ENCODE measurements at regions not wholly inside any gene's neighbourhood (a gene's known extent, or its start where the extent isn't known, plus 50 kb on each side); places are given as distances from the start of the nearest gene placed in this dataset.

DNA sequence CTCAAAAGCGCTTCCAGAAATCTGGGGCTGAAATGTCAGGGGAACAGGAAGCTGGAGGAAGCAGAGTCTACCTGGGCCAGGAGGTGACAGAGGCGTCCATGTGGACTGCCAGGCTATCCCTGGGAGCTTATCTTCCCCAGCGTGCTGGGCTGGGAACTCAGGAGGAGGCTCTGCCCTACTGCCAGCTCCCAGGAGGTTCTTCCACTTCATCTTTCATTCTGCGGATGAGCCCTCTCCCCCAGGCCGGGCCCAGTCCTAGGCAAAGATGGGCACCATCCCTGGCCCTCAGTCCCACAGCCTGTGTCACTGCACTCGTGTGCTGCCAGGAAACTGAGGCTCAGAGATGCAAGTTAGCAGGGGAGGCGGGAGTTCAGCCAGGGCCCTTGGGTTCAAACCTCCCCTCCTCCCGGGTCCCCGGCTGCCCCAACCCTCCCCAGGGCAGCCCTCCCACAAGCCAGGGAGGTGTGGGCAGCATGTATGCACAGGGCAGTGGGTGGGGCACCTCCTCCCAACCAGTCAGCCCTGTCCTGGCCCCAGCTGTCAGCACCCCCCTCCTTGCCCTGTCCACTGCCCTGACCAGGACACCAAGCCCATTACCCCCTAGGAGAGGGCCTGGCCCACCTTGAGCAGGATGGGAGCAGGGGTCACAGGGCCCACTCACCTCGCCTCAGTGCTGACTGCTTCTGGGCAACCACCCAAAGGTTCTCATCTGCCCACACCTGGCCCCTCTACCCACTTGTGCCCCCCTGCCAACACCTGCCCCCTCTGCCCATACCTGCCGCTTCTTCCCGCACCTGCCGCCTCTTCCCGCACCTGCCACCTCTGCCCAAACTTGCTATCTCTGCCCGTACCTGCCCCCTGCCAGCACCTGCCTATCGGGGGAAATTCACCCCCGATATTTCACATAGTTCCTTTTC lies 226.0 kb downstream of the NPHP4 start:
- DNase-seq = no peak

GRCh38 chr1:5765483-5765882 lies 226.7 kb downstream of the NPHP4 start:
- DNase-seq = peak; percentile 34

DNA sequence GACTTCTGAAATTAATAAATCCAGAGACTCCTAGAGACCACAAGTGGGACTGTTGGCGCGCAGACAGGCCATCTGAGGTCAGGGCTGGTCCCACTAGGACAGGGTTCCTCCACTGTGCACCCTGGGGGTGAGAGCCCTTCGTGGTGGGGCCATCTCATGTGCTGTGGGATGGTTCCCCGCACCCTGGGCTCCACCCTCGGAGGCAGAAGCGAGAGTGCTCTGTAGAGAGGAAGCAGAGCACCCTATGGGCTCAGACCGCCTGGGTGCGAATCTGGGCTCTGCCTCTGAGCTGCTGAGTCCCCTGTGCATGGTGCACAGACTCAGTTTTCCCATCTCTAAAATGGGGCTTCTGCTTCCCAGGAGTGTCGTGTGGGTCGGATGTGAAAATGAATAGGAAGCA lies 227.3 kb downstream of the NPHP4 start:
- no peak for DNase-seq

GRCh38 chr1:5764464-5764863 lies 227.8 kb downstream of the NPHP4 start:
- DNase-seq = no peak

GRCh38 chr1:5763696-5764370 lies 228.4 kb downstream of the NPHP4 start:
- DNase-seq = no peak

- no peak for DNase-seq
Observed at GRCh38 chr1:5758859-5759578, 233.2 kb downstream of the NPHP4 start.

DNA sequence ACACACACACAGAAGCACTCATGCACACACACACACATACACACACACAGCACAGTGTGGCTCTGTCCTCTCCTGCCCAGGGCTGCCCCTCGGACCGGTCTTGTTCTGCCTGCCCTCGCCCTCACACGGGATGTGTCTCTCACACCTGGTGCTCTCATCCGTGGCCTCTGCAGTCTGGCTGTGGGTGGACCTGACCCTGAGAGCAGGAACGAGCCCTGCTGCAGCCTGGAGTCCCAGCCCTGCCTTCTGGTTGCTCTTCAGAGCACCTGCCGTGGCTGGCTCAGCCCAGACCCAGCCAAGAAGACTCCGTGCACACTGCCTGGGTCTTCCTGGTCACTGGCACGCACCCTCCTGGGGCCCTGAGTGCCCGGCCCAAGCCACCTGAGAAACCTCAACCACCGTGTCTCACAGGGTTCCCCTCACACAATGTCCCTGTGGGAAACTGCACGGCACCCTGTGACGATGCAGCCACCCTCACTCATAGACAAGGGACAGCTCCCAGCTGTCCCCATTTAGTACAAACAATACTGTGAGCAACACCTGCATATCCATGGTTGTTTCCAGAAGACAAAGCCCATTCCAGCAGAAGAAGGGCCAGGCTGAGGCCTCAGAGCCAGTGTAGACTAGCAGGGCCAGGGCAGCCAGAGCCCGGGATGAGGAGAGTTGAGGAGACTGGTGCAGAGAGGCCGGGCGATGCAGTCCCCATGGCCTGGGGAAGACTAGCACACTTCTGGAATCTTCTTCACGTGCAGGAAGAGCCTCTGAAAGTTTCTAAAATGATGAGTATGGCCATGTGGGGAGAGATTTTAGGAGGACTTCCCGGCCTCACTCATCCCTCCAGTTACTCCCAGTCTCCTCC lies 234.0 kb downstream of the NPHP4 start:
- no peak for DNase-seq

DNA sequence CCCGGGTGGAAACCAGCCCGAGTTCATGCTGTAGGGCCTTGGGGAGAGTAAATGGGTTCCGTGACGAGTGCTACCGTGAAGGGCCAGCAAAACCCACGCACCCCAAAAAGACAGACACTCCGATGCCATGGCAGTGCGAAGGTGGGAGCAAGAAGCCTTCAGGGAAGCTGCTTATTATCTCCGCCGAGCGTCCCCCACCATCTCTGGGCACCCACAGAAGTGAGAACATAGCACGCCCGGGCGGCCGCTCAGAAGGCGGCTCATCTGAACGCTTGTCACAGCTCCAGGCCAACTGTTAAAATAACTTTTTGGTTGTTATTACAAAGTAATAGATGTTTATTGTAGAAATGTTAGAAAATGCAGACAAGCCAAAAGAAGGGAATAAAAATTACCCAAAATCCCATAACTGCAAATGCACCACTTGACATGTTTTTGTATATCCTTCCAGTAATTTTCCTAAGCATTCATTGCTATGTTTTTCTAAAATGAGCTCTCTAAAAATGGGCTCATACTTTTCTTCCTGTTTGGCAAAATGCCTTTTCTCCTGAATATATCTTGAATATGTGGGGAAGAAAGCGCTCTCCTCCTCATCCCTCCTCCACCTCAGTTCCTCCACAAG lies 234.9 kb downstream of the NPHP4 start:
- no peak for DNase-seq

DNA sequence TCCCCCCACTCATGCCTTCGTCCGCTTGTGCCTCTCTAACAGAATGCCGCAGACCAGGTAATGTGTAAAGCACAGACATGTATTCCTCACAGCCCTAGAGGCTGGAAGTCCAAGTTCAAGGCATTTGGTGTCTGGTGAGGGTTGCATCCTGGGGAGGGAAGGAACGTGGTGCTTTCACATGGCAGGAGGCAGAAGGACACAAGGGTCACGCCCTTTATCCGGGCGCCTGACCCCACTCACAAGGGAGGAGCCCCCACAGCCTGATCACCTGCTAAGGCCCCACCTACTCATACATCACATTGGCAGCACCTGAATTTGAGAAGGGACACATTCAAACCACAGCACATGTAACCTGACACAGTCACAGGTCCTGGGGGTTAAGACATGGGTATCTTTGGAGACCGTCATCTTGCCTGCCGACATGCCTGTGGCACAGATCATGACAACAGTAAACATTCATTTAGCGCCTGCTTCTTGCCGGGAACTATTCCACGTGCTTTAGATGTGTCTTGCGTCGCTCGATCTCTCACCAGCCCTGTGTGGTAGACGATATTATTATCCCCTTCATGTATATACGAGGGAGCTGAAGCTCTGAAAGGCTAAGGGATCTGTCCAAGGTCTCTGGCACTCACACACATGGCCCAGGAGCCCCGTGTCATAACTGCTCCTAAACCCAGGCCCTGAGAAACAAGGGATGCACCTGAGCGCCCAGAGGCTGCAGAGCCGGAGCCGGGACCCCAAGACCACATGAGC lies 235.6 kb downstream of the NPHP4 start:
- DNase-seq = no peak

GRCh38 chr1:5755552-5756125 lies 236.6 kb downstream of the NPHP4 start:
- DNase-seq = no peak

DNA sequence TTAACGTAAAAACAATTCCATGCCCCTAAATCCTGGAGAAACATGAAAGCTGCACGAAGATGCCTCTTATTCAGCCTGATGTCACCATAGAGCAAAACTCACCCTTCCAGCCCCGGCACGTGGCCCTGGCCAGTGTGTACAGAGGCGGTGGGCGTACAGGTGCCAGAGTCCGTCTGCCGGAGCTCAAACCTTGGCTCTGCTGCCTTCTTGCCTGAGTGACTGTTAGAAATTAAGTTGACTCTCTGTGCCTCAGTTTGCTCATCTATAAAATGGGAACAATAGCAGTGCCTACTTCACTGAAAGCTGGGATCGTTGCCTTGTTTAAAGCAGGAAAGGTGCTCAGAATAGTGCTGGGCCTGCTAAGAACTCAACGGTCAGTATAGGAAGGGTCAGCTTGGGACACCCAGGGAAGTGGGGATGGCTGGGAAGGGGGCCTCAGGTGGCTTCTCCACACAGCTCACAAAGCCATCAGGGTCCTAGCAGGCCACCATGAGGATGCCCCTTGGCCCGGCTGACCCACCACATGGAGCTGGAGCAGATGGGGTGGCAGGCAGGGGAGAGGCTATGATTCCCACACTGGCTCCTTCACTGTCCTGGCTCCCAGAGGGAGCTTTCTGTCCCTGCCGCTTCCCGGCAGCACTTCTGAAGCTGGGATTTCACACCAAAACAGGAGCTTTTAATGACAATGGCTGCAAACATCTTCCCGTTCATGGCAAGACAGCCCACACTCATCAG lies 237.2 kb downstream of the NPHP4 start:
- DNase-seq = no peak

GRCh38 chr1:5753549-5754421 lies 238.4 kb downstream of the NPHP4 start:
- no peak for DNase-seq

GRCh38 chr1:5752746-5753548 lies 239.3 kb downstream of the NPHP4 start:
- DNase-seq = no peak

DNA sequence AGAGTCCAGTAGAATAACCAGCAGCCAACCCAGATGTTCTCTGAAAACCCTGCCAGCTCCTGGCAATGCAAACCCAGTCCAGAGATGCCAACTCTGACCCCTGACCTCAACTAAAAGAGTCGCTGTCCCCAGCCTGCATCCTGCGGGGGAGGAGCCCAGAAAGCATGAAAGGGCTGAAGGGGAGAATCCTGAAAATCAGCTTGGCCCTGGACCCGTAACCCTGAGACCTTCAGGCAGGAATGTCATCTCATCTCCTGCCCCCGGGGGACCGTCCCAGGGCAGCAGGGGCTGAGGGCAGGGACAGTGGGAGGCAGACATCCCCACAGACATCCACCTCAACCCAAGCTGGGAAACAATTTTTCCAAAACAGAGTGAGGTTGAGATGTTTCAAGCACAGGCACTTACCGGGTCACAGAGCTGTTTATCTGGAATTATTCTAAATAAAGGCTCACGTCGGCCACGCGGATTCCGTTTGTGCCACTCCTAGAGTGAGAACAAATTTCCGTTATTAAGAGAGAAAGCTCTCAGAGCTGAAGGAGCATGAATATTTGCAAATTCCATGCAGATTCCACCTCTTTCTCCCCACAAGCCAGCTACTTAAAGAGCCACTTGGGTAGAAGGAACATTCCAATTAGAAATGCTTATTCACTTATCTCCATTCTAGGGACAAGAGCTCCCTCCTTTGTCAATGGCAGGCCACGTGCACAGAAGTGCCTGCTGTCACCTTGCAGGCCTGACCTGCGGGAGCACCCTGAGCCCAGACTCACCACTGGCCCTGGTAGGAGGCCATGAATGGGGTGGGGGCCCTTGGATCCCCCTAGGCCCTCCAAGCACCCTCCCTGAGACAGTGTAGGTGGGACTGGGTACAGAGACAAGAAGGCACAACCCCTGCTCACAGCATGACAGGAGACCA lies 240.1 kb downstream of the NPHP4 start:
- no peak for DNase-seq

DNA sequence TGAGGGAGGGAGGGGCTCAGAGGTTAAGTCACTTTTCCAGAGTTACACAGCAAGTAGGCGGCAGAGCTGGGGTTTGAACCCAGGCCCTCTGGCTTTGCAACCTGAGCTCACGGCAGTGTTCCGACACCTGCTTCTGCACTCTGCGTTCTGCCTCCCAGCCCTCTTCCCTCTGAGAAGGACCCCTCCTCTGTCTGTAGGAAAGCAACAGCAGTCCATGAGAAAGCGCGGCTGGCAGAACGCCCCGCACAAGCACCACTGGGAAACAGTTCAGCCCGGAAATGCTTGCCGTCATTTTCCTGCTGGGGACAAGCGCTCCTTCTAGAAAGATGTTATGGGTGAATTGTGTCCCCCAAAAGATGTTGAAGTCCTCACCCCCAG lies 241.1 kb downstream of the NPHP4 start:
- DNase-seq = peak; percentile 50

DNA sequence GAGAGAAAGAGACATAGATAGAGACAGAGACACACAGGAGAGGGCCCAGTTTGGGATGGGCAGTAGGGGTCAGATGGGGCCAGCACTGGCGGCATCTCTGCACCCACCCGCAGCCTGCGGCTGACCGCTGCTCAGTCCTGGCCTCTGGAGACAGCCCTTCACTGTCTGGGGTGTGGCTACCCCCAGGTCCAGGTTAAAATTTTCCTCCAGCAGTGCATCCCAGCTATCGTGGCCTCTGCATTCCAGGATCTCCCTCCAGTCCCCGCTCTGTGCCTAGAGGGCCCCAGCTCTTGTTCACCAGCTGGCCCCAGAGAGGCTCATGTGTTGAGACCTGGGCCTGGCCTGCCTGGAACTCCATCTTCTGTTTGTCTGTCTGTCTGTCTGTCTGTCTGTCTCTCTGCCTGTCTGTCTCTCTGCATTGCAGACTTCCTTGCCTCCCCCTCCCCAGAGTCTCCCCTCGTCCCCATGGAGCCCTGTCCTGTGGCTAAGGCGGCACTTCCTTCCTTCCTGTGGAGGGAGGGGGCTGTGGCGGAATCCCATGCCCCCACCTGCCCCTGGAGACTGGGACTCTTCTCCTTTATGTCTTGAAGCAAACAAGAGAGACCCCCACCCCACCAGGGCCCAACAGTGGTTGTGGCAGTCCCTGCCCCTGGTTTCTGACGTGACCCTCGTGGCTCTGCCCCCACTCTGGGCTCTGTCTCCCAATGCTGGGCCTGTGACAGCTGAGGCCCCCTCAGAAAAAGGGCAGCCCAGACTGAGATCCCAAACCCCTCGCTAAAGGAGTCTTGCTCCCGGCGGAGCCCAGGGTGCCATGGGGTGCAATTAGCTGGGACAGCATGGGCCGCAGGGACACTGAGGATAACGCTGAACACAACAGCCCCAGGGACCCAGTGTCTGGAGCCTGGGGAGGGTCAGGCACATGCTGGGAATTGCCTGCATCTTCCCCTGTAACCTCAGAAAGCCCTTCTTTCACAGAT lies 241.8 kb downstream of the NPHP4 start:
- DNase-seq = no peak

Data from NCI-H1694 treated with DMSO at 0.1 percent for 48 hours (cell line).